ENCODE measurements at regions not wholly inside any gene's neighbourhood (a gene's known extent, or its start where the extent isn't known, plus 50 kb on each side); places are given as distances from the start of the nearest gene placed in this dataset.

GRCh38 chr2:145265244-145265643 lies 745.3 kb upstream of the ZEB2 start:
- TF ChIP-seq EZH2 (IDR thresholded peaks at IDR 0.05; ENCODE audit: low read depth) (no peak), CTCF (conservative IDR thresholded peaks at IDR 0.05) (no peak)
